Neuronal stem cell (in vitro differentiated cells): ENCODE measurements at regions not wholly inside any gene's neighbourhood (a gene's known extent, or its start where the extent isn't known, plus 50 kb on each side); places are given as distances from the start of the nearest gene placed in this dataset.

Experiments used
- DNase-seq: peaks from one replicate; pipeline ENCODE4 v3.0.0-alpha.2; 2013; ENCODE audit warnings: low spot score
- H2AFZ ChIP-seq: one replicate; pipeline ENCODE4 v1.6.1; 2013; ENCODE audit warnings: mild to moderate bottlenecking, low read length, inconsistent platforms
- H2AK5ac ChIP-seq: 2 replicates; pipeline ENCODE4 v1.6.1; 2013; ENCODE audit warnings: low read depth, mild to moderate bottlenecking, inconsistent platforms, low read length, moderate library complexity, mixed read lengths
- H2BK120ac ChIP-seq: 2 replicates; pipeline ENCODE4 v1.6.1; 2013; ENCODE audit warnings: low read depth, mild to moderate bottlenecking, inconsistent platforms, low read length, moderate library complexity, mixed read lengths
- H2BK12ac ChIP-seq: one replicate; pipeline ENCODE4 v1.6.1; 2013; ENCODE audit warnings: low read length, inconsistent platforms
- H2BK15ac ChIP-seq: 2 replicates; pipeline ENCODE4 v1.6.1; 2013; ENCODE audit warnings: mild to moderate bottlenecking, low read length, inconsistent platforms, mixed read lengths
- H2BK5ac ChIP-seq: one replicate; pipeline ENCODE4 v1.6.1; 2013; ENCODE audit warnings: inconsistent platforms, mild to moderate bottlenecking, low read length, moderate library complexity
- H3K14ac ChIP-seq: one replicate; pipeline ENCODE4 v1.6.1; 2013; ENCODE audit warnings: low read length, inconsistent platforms
- H3K18ac ChIP-seq: 2 replicates; pipeline ENCODE4 v1.6.1; 2013; ENCODE audit warnings: low read length, inconsistent platforms
- H3K23ac ChIP-seq: 2 replicates; pipeline ENCODE4 v1.6.1; 2013; ENCODE audit warnings: low read depth, mild to moderate bottlenecking, mixed read lengths, low read length, inconsistent platforms; ENCODE audit not compliant: poor library complexity
- H3K27ac ChIP-seq: replicated peaks from 3 replicates; pipeline ENCODE4 v1.5.1; 2013; ENCODE audit warnings: low read length, inconsistent platforms
- H3K27me3 ChIP-seq, 3 experiments: 2 replicates each; pipeline ENCODE4 v1.6.1; 2013; ENCODE audit warnings: low read length in 3 of 3, mild to moderate bottlenecking in 2 of 3, inconsistent platforms in 1 of 3, low read depth in 1 of 3, mixed read lengths in 1 of 3, moderate library complexity in 1 of 3; ENCODE audit not compliant: control insufficient read depth in 3 of 3, insufficient read depth in 3 of 3
- H3K36me3 ChIP-seq, 2 donors: replicated peaks in 1 of 2; 2 replicates each; pipeline ENCODE4 v1.6.1; 2013; ENCODE audit warnings: low read length in 2 of 2; ENCODE audit not compliant: control insufficient read depth in 2 of 2, insufficient read depth in 2 of 2
- H3K4ac ChIP-seq: 2 replicates; pipeline ENCODE4 v1.6.1; 2013; ENCODE audit warnings: inconsistent platforms, mild to moderate bottlenecking, low read length, moderate library complexity
- H3K4me1 ChIP-seq, 2 donors: 1 replicate in 1 of 2; 2 replicates in 1 of 2; pipeline ENCODE4 v1.6.1; 2013; ENCODE audit warnings: low read length in 2 of 2, low read depth in 1 of 2; ENCODE audit not compliant: control insufficient read depth in 2 of 2, insufficient read depth in 1 of 2
- H3K4me2 ChIP-seq: one replicate; pipeline ENCODE4 v1.6.1; 2013; ENCODE audit warnings: mild to moderate bottlenecking, low read length, inconsistent platforms; ENCODE audit not compliant: insufficient read depth, poor library complexity, severe bottlenecking
- H3K4me3 ChIP-seq, 2 donors: 2 replicates each; pipeline ENCODE4 v1.5.1; 2013; ENCODE audit warnings: low read length in 2 of 2, mild to moderate bottlenecking in 2 of 2, inconsistent platforms in 1 of 2, moderate library complexity in 1 of 2
- H3K79me1 ChIP-seq: one replicate; pipeline ENCODE4 v1.6.1; 2013; ENCODE audit warnings: low read depth, mild to moderate bottlenecking, inconsistent platforms, low read length, moderate library complexity
- H3K9ac ChIP-seq: one replicate; pipeline ENCODE4 v1.6.1; 2013; ENCODE audit warnings: mild to moderate bottlenecking, low read depth, low read length, inconsistent platforms; ENCODE audit not compliant: poor library complexity
- H3K9me3 ChIP-seq, 2 donors: replicated peaks in 1 of 2; 2 replicates each; pipeline versions ENCODE3 to v1.6.1; 2013; ENCODE audit warnings: low read length in 2 of 2, mild to moderate bottlenecking in 2 of 2, inconsistent platforms in 1 of 2, low read depth in 1 of 2, mixed read lengths in 1 of 2, moderate library complexity in 1 of 2; ENCODE audit not compliant: control insufficient read depth in 2 of 2, insufficient read depth in 1 of 2
- H4K8ac ChIP-seq: one replicate; pipeline ENCODE4 v1.6.1; 2013; ENCODE audit warnings: low read depth, mild to moderate bottlenecking, inconsistent platforms, low read length, moderate library complexity
- H4K91ac ChIP-seq: one replicate; pipeline ENCODE4 v1.6.1; 2013; ENCODE audit warnings: low read length, low read depth, mild to moderate bottlenecking, inconsistent platforms; ENCODE audit not compliant: poor library complexity
- WGBS, 2 donors: extraction: QIAGEN DNeasy Blood & Tissue Kit; methylation state at CpG; one replicate each; pipeline ENCODE4 v1.1.7; 2013; ENCODE audit warnings: missing lambda C conversion rate in 2 of 2, mixed read lengths in 1 of 2; ENCODE audit not compliant: insufficient read length in 2 of 2, insufficient replicate concordance in 1 of 2; ENCODE audit errors: extremely low coverage in 2 of 2; 5-methylcytosine and 5-hydroxymethylcytosine counted together

GRCh38 chr5:29016067-29016466 is 1977.7 kb upstream of the CDH9 start:
- DNase-seq: no peak
- Histone ChIP-seq H3K23ac (no peak overlapping the region), H3K4ac (no peak overlapping the region), H2BK15ac (no peak overlapping the region), H3K79me1 (no peaks in the 10 kb centered on the region), H3K27ac (no peak overlapping the region), H2BK5ac (no peak overlapping the region), H3K9me3 (no peaks in the 10 kb centered on the region), H3K4me3 (no peak overlapping the region), H2AK5ac (no peak overlapping the region), H2AFZ (no peak overlapping the region), H2BK120ac (no peak overlapping the region), H4K91ac (no peak overlapping the region), H3K36me3 (no peaks in the 10 kb centered on the region), H3K18ac (no peak overlapping the region), H3K4me2 (no peak overlapping the region), H3K27me3 (no peaks in the 10 kb centered on the region), H3K14ac (no peak overlapping the region), H4K8ac (no peak overlapping the region), H3K4me1 (no peaks in the 10 kb centered on the region), H3K9ac (no peak overlapping the region), H2BK12ac (no peak overlapping the region)
- WGBS, 2 donors: no CpG with 5 or more reads among the region's 4 CpGs

GRCh38 chr5:29015523-29015922 is 1977.1 kb upstream of the CDH9 start:
- no peaks in the 10 kb centered on the region for H3K27me3 ChIP-seq
- no peak overlapping the region for H4K91ac ChIP-seq
- no peak overlapping the region for H3K4me2 ChIP-seq
- no peaks in the 10 kb centered on the region for H3K79me1 ChIP-seq
- H3K9me3 ChIP-seq: no peaks in the 10 kb centered on the region
- H3K4me3 ChIP-seq: no peak overlapping the region
- H2BK5ac ChIP-seq: no peak overlapping the region
- no peak overlapping the region for H3K27ac ChIP-seq
- no peak for DNase-seq
- H3K14ac ChIP-seq: no peak overlapping the region
- H2BK120ac ChIP-seq: no peak overlapping the region
- WGBS, 2 donors: no CpG with 5 or more reads among the region's 2 CpGs
- no peak overlapping the region for H3K4ac ChIP-seq
- H2AFZ ChIP-seq: no peak overlapping the region
- no peaks in the 10 kb centered on the region for H3K4me1 ChIP-seq
- no peak overlapping the region for H4K8ac ChIP-seq
- no peak overlapping the region for H3K23ac ChIP-seq
- H3K36me3 ChIP-seq: no peaks in the 10 kb centered on the region
- no peak overlapping the region for H2AK5ac ChIP-seq
- no peak overlapping the region for H2BK12ac ChIP-seq
- H3K18ac ChIP-seq: no peak overlapping the region
- H2BK15ac ChIP-seq: no peak overlapping the region
- no peak overlapping the region for H3K9ac ChIP-seq

GRCh38 chr5:29005386-29005785 is 1967.0 kb upstream of the CDH9 start:
- Histone ChIP-seq H3K14ac (no peak overlapping the region), H2AK5ac (no peak overlapping the region), H2BK12ac (no peak overlapping the region), H3K9ac (no peak overlapping the region), H3K18ac (no peak overlapping the region), H3K79me1 (no peaks in the 10 kb centered on the region), H2AFZ (no peak overlapping the region), H3K9me3 (no peaks in the 10 kb centered on the region), H3K4me1 (no peaks in the 10 kb centered on the region), H4K8ac (no peak overlapping the region), H2BK5ac (no peak overlapping the region), H4K91ac (no peak overlapping the region), H3K27me3 (no peaks in the 10 kb centered on the region), H2BK15ac (no peak overlapping the region), H3K4ac (no peak overlapping the region), H3K27ac (no peak overlapping the region), H2BK120ac (no peak overlapping the region), H3K23ac (no peak overlapping the region), H3K4me2 (no peak overlapping the region), H3K4me3 (no peak overlapping the region), H3K36me3 (no peaks in the 10 kb centered on the region)
- DNase-seq: no peak
- WGBS, 2 donors: no CpG with 5 or more reads among the region's 3 CpGs

GRCh38 chr5:29002481-29002880 is 1964.1 kb upstream of the CDH9 start:
- no CpG with 5 or more reads among the region's 6 CpGs for WGBS, 2 donors
- Histone ChIP-seq H2BK12ac (no peak overlapping the region), H3K27ac (no peak overlapping the region), H3K27me3 (no peaks in the 10 kb centered on the region), H3K4ac (no peak overlapping the region), H2AK5ac (no peak overlapping the region), H3K18ac (no peak overlapping the region), H2AFZ (no peak overlapping the region), H4K91ac (no peak overlapping the region), H4K8ac (no peak overlapping the region), H3K14ac (no peak overlapping the region), H2BK120ac (no peak overlapping the region), H2BK15ac (no peak overlapping the region), H3K79me1 (no peaks in the 10 kb centered on the region), H3K36me3 (no peaks in the 10 kb centered on the region), H3K4me3 (no peak overlapping the region), H3K9me3 (no peaks in the 10 kb centered on the region), H3K9ac (no peak overlapping the region), H2BK5ac (no peak overlapping the region), H3K4me2 (no peak overlapping the region), H3K4me1 (no peaks in the 10 kb centered on the region), H3K23ac (no peak overlapping the region)
- DNase-seq: no peak
